Psoas muscle (tissue), 7 donors: ENCODE measurements at regions not wholly inside any gene's neighbourhood (a gene's known extent, or its start where the extent isn't known, plus 50 kb on each side); places are given as distances from the start of the nearest gene placed in this dataset.

Source experiments
- ATAC-seq, 4 donors: fragments of 200-7000 bp; cut with Tn5 transposase; one replicate each; pipeline ENCODE4 v1.9.1; 2020; ENCODE audit warnings: moderate library complexity in 3 of 4, mild to moderate bottlenecking in 2 of 4
- DNase-seq, 2 donors: peaks; one replicate each; pipeline ENCODE4 v3.0.0-alpha.2; 2020
- H3K27ac ChIP-seq: fragments of 200-600 bp; one replicate; pipeline ENCODE4 v1.8.0; 2022
- H3K27me3 ChIP-seq, 3 donors: fragments of 200-600 bp in 1 of 3; one replicate each; pipeline versions ENCODE4 v1.6.1 to v1.8.0; 2013 to 2022; ENCODE audit warnings: low read length in 2 of 3, mild to moderate bottlenecking in 2 of 3, moderate library complexity in 1 of 3; ENCODE audit not compliant: insufficient read depth in 3 of 3
- H3K36me3 ChIP-seq, 2 donors: fragments of 200-600 bp in 1 of 2; one replicate each; pipeline versions ENCODE4 v1.6.1 to v1.8.0; 2013 to 2022; ENCODE audit warnings: low read depth in 1 of 2, mild to moderate bottlenecking in 1 of 2, moderate library complexity in 1 of 2; ENCODE audit not compliant: insufficient read depth in 1 of 2
- H3K4me1 ChIP-seq: fragments of 200-600 bp; one replicate; pipeline ENCODE4 v1.8.0; 2022
- H3K4me3 ChIP-seq: fragments of 200-600 bp; one replicate; pipeline ENCODE4 v1.8.0; 2022; ENCODE audit warnings: mild to moderate bottlenecking
- H3K9me3 ChIP-seq: fragments of 200-600 bp; one replicate; pipeline ENCODE4 v1.8.0; 2022
- CTCF ChIP-seq: fragments of 200-600 bp; IDR thresholded peaks from one replicate; pipeline ENCODE4 v1.8.0; 2022; ENCODE audit warnings: antibody characterized with exemption
- WGBS, 3 donors: extraction: QIAGEN DNeasy Blood & Tissue Kit; methylation state at CpG; one replicate each; pipeline versions ENCODE4 v1.1.6 to v1.1.7; 2013; 5-methylcytosine and 5-hydroxymethylcytosine counted together
- intact Hi-C, 2 donors: fragments of 100-400 bp; cut with DNase I; formaldehyde crosslinking; loops; one replicate each; pipeline versions ENCODE4 v1.11.0 to v1.14.2; 2022
- donor health status: healthy with polysubstance abuse.
- donor health status: DM: no; HTN: no; CAD: no; lungs with moderate emphysema.
- donor health status: Bipolar disorder and iron deficiency.
- donor health status: healthy.
- donor health status: DM: yes; HTN: yes; CAD: no.
- donor health status: DM: no; HTN: no; CAD: no.
- donor health status: DM: yes; HTN: yes; CAD: no.

GRCh38 chr11:128244871-128245270 is 342.5 kb downstream of the ETS1 start:
- 90 to 95% (median 91%) methylated on average over 5 of the region's 5 CpGs for WGBS, 3 donors
- intact Hi-C loops: no loop called here
- H3K4me1 ChIP-seq: no peaks in the 10 kb centered on the region
- no peak for DNase-seq
- no peak for ATAC-seq
- H3K36me3 ChIP-seq: no peaks in the 10 kb centered on the region
- H3K27me3 ChIP-seq: peaks cover 0 to 6% (median 5%) of the 10 kb centered on the region in 3 donors
- no peaks in the 10 kb centered on the region for H3K9me3 ChIP-seq
- no peak overlapping the region for H3K27ac ChIP-seq
- TF ChIP-seq CTCF: no peak
- no peak overlapping the region for H3K4me3 ChIP-seq

- Histone ChIP-seq H3K4me3 (no peak overlapping the region), H3K36me3 (no peaks in the 10 kb centered on the region), H3K27me3 (peaks cover 0 to 6% (median 5%) of the 10 kb centered on the region in 3 donors), H3K27ac (no peak overlapping the region), H3K9me3 (no peaks in the 10 kb centered on the region), H3K4me1 (no peaks in the 10 kb centered on the region)
- no peak for ATAC-seq
- 75 to 80% (median 76%) methylated on average over 1 of the region's 1 CpG for WGBS, 3 donors
- TF ChIP-seq CTCF: no peak
- intact Hi-C loops: no loop called here
- no peak for DNase-seq
These were observed 344.9 kb downstream of the ETS1 start for GRCh38 chr11:128242451-128242850.

GRCh38 chr11:128240546-128240945 is 346.8 kb downstream of the ETS1 start:
- no peak for DNase-seq

GRCh38 chr11:128239306-128239705 is 348.1 kb downstream of the ETS1 start:
- no peaks in the 10 kb centered on the region for H3K9me3 ChIP-seq
- DNase-seq: no peak
- no peaks in the 10 kb centered on the region for H3K4me1 ChIP-seq
- intact Hi-C loops: no loop called here
- WGBS, 3 donors: 80 to 89% (median 84%) methylated on average over 4 of the region's 4 CpGs
- H3K27me3 ChIP-seq: no peaks in the 10 kb centered on the region
- H3K36me3 ChIP-seq: no peaks in the 10 kb centered on the region
- no peak for TF ChIP-seq CTCF
- H3K4me3 ChIP-seq: no peak overlapping the region
- no peak overlapping the region for H3K27ac ChIP-seq
- ATAC-seq: no peak

More at GRCh38 chr11:128240546-128240945, 346.8 kb downstream of the ETS1 start:
- Histone ChIP-seq H3K27ac (no peak overlapping the region), H3K27me3 (peaks cover 0 to 4% (median 0%) of the 10 kb centered on the region in 3 donors), H3K4me3 (no peak overlapping the region), H3K4me1 (no peaks in the 10 kb centered on the region), H3K36me3 (no peaks in the 10 kb centered on the region), H3K9me3 (no peaks in the 10 kb centered on the region)
- WGBS, 3 donors: 53 to 61% (median 58%) methylated on average over 6 of the region's 6 CpGs
- no peak for ATAC-seq
- TF ChIP-seq CTCF: no peak
- intact Hi-C loops: no loop called here

- no peak for ATAC-seq
- Histone ChIP-seq H3K27me3 (no peaks in the 10 kb centered on the region), H3K9me3 (no peaks in the 10 kb centered on the region), H3K36me3 (no peaks in the 10 kb centered on the region), H3K27ac (no peak overlapping the region), H3K4me3 (no peak overlapping the region), H3K4me1 (no peaks in the 10 kb centered on the region)
- DNase-seq: no peak
- intact Hi-C loops: no loop called here
- WGBS, 3 donors: 64 to 83% (median 69%) methylated on average over 1 of the region's 1 CpG
- no peak for TF ChIP-seq CTCF
These were observed 348.7 kb downstream of the ETS1 start for GRCh38 chr11:128238521-128239265.
